ENCODE measurements at regions not wholly inside any gene's neighbourhood (a gene's known extent, or its start where the extent isn't known, plus 50 kb on each side); places are given as distances from the start of the nearest gene placed in this dataset.

DNA sequence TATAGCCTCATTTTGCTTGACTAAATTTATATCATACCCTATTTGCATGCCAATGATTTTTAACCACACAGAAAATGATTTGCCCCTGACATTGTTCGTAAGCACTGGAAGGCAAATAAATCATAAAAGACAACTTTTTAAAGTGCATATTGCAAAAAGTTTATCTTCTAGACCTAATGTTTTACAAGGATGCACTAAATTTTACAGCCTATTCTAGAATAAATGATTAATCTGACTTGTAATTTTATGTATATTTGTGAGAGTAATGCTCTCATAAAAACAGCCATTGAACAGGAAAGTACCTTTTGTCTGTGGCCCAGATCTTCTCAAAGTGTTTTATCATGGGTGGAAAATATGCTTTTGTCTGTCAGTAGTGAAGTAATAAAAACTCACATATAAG lies 546.6 kb downstream of the EPHA3 start (continued):
- no peak for TF ChIP-seq POU5F1 (IDR thresholded peaks at IDR 0.05; ENCODE audit: low read depth, low read length)

DNA sequence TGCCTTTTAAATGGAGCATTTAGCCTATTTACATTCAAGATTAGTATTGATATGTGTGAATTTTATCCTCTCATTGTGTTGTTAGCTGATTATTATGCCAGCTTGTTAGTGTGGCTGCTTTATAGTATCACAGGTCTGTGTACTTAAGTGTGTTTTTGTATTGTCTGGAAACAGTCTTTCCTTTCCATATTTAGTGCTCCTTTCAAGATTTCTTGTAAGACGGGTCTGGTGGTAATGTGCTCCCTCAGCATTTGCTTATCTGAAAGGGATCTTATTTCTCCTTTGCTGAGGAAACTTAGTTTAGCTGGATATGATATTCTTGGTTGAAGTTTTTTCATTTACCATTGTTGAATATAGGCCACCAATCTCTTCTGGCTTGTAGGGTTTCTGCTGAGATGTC lies 549.0 kb downstream of the EPHA3 start:
- no peak overlapping the region for H2BK15ac ChIP-seq (ENCODE audit: low read length)
- H3K4me1 ChIP-seq (replicated peaks in 1 of 4; ENCODE audit: control insufficient read depth in 3 of 4, insufficient read depth in 4 of 4, low read length in 3 of 4): no peaks in the 10 kb centered on the region
- H3K36me3 ChIP-seq (ENCODE audit: control insufficient read depth in 2 of 4, insufficient read depth in 4 of 4, low read length in 3 of 4): no peaks in the 10 kb centered on the region
- no peak overlapping the region for H3K56ac ChIP-seq (replicated peaks; ENCODE audit: insufficient read length, low read depth, low read length)
- no peaks in the 10 kb centered on the region for H3K79me2 ChIP-seq (ENCODE audit: control insufficient read depth in 1 of 2, insufficient read depth in 2 of 2, low read length in 2 of 2)
- H2BK12ac ChIP-seq (ENCODE audit: low read depth, low read length): no peak overlapping the region
- DNase-seq (ENCODE audit: low read depth in 1 of 2, low spot score in 2 of 2): no peak
- no peaks in the 10 kb centered on the region for H4K20me1 ChIP-seq (replicated peaks in 1 of 2; ENCODE audit: control insufficient read depth in 1 of 2, insufficient read depth in 2 of 2, low read length in 2 of 2)
- H3K9me3 ChIP-seq (ENCODE audit: insufficient read depth in 2 of 2, low read depth in 1 of 2, low read length in 1 of 2): 0 out of 4 replicates have a peak, but pooled peaks cover 0 to 2% of the 10 kb centered on the region in 2 experiments
- H2BK20ac ChIP-seq (ENCODE audit: low read length): no peak overlapping the region
- H2AFZ ChIP-seq (ENCODE audit: low read length): no peak overlapping the region
- POLR2A ChIA-PET (ENCODE audit: partially characterized antibody): no interaction called here
- no peak overlapping the region for H3K4me3 ChIP-seq (ENCODE audit: extremely low read depth in 1 of 4, insufficient read depth in 2 of 4, low read depth in 3 of 4, low read length in 4 of 4)
- 86% methylated on average over 1 of the region's 1 CpG; no CpG with 5 or more reads in 1 of the 2 experiments for WGBS, 2 experiments (ENCODE audit: extremely low coverage in 1 of 2, insufficient coverage in 1 of 2, insufficient read length in 1 of 2, insufficient replicate concordance in 2 of 2, low coverage in 1 of 2, low lambda C conversion rate in 2 of 2, missing lambda C conversion rate in 1 of 2)
- H3K27ac ChIP-seq (ENCODE audit: low read depth, low read length): no peak overlapping the region
- no peak overlapping the region for H4K8ac ChIP-seq (ENCODE audit: extremely low read depth, insufficient read depth, low read length)
- CTCF ChIA-PET (ENCODE audit: partially characterized antibody): interaction anchor here (1.5 kb wide), 1 partner anchor 18 kb away, joined by 3 read pairs; no protein-coding TSS in a partner anchor
- no peak overlapping the region for H3K4me2 ChIP-seq (ENCODE audit: insufficient read depth in 1 of 2, low read depth in 2 of 2, low read length in 2 of 2)
- H3K23ac ChIP-seq (ENCODE audit: insufficient read length): no peak overlapping the region
- no peak overlapping the region for H2BK120ac ChIP-seq (replicated peaks; ENCODE audit: low read depth, low read length)
- no peak overlapping the region for H4K5ac ChIP-seq (ENCODE audit: insufficient read length, low read depth, low read length)
- no peak for FAIRE-seq
- no peaks in the 10 kb centered on the region for H3K27me3 ChIP-seq (replicated peaks in 1 of 4; ENCODE audit: control insufficient read depth in 3 of 4, extremely low read depth in 1 of 4, insufficient read depth in 3 of 4, low read length in 3 of 4)
- no peak overlapping the region for H2AK5ac ChIP-seq (ENCODE audit: low read depth, low read length)
- no peak overlapping the region for H3K18ac ChIP-seq (ENCODE audit: extremely low read depth, low read length)
- H2BK5ac ChIP-seq (ENCODE audit: low read depth, low read length): no peak overlapping the region
- H3K79me1 ChIP-seq (ENCODE audit: low read depth, low read length): no peaks in the 10 kb centered on the region
- H3K4ac ChIP-seq (replicated peaks; ENCODE audit: insufficient read length, low read depth, low read length): no peak overlapping the region
- H3K14ac ChIP-seq (ENCODE audit: insufficient read length): no peak overlapping the region
- no peaks in the 10 kb centered on the region for H3K23me2 ChIP-seq (ENCODE audit: low read depth, low read length)
- H3K9ac ChIP-seq (replicated peaks in 1 of 4; ENCODE audit: extremely low read depth in 1 of 4, low read depth in 3 of 4, low read length in 3 of 4): no peak overlapping the region
- H4K91ac ChIP-seq (replicated peaks; ENCODE audit: insufficient read length, low read length): no peak overlapping the region
- TF ChIP-seq SIRT6 (IDR thresholded peaks at IDR 0.05; ENCODE audit: low read length) (no peak), PHF8 (conservative IDR thresholded peaks at IDR 0.05; ENCODE audit: low read depth, low read length) (no peak), RAD21 (IDR thresholded peaks at IDR 0.05 in 1 of 2, conservative IDR thresholded peaks at IDR 0.05 in 1 of 2; ENCODE audit: low read depth in 2 of 2, low read length in 2 of 2) (no peak), NANOG (IDR thresholded peaks at IDR 0.05; ENCODE audit: insufficient read depth, low read depth, low read length, poor library complexity, severe bottlenecking) (no peak), YY1 (IDR thresholded peaks at IDR 0.05; ENCODE audit: low read depth, low read length) (no peak), JUND (IDR thresholded peaks at IDR 0.05; ENCODE audit: low read length) (no peak), TAF7 (optimal IDR thresholded peaks at IDR 0.05; ENCODE audit: borderline replicate concordance, low read depth, low read length) (no peak)
- TF ChIP-seq, protein P1, sequence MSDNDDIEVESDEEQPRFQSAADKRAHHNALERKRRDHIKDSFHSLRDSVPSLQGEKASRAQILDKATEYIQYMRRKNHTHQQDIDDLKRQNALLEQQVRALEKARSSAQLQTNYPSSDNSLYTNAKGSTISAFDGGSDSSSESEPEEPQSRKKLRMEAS (IDR thresholded peaks at IDR 0.05): no peak
- TF ChIP-seq, protein P2, sequence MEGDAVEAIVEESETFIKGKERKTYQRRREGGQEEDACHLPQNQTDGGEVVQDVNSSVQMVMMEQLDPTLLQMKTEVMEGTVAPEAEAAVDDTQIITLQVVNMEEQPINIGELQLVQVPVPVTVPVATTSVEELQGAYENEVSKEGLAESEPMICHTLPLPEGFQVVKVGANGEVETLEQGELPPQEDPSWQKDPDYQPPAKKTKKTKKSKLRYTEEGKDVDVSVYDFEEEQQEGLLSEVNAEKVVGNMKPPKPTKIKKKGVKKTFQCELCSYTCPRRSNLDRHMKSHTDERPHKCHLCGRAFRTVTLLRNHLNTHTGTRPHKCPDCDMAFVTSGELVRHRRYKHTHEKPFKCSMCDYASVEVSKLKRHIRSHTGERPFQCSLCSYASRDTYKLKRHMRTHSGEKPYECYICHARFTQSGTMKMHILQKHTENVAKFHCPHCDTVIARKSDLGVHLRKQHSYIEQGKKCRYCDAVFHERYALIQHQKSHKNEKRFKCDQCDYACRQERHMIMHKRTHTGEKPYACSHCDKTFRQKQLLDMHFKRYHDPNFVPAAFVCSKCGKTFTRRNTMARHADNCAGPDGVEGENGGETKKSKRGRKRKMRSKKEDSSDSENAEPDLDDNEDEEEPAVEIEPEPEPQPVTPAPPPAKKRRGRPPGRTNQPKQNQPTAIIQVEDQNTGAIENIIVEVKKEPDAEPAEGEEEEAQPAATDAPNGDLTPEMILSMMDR (IDR thresholded peaks at IDR 0.05; ENCODE audit: control extremely low read depth in 1 of 3, insufficient read depth in 1 of 3, low read depth in 1 of 3, low read length in 3 of 3): no peak

All from H1 (cell line).